ENCODE measurements at regions not wholly inside any gene's neighbourhood (a gene's known extent, or its start where the extent isn't known, plus 50 kb on each side); places are given as distances from the start of the nearest gene placed in this dataset.

DNA sequence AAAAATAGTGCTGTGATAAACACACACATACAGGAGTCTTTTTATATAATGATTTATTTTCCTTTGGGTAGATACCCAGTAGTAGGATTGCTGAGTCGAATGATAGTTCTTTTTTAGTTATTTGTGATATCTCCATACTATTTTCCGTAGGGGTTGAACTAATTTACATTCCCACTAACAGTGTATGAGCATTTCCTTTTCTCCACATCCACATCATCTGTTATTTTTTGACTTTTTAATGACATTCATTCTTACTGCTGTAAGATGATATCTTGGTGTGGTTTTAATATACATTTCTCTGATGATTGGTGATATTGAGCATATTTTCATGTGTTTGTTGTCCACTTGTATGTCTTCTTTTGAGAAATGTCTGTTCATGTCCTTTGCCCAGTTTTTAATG, 78.3 kb downstream of the NIBAN1 start:
- DNase-seq (ENCODE audit: low read depth, low spot score) (no peak), ATAC-seq (no peak)
- ChIA-PET POLR2A (no interaction called here), CTCF (no interaction called here)
- no TSS peak for BruUV-seq (replicated peaks)
- H3K27ac ChIP-seq (ENCODE audit: low read length) = no peak overlapping the region
- H3K4me1 ChIP-seq (ENCODE audit: control insufficient read depth, insufficient read depth, low read length) = no peaks in the 10 kb centered on the region
- no peak overlapping the region for H3K4me3 ChIP-seq (ENCODE audit: low read depth in 2 of 2, low read length in 2 of 2)
- no peaks in the 10 kb centered on the region for H3K27me3 ChIP-seq (ENCODE audit: control insufficient read depth, insufficient read depth, low read length)
- in situ Hi-C loops (cut with HindIII; ENCODE audit: low pct_unique_long_range_greater_than_20kb, low sequenced_read_pairs) (no loop called here), intact Hi-C loops (cut with micrococcal nuclease; ENCODE audit: unreplicated experiment) (no loop called here)
- no peaks in the 10 kb centered on the region for H3K9me3 ChIP-seq (ENCODE audit: control insufficient read depth, insufficient read depth, low read depth, low read length)
- TF ChIP-seq CTCF (IDR thresholded peaks at IDR 0.05) = no peak
- TF ChIP-seq, protein P1, sequence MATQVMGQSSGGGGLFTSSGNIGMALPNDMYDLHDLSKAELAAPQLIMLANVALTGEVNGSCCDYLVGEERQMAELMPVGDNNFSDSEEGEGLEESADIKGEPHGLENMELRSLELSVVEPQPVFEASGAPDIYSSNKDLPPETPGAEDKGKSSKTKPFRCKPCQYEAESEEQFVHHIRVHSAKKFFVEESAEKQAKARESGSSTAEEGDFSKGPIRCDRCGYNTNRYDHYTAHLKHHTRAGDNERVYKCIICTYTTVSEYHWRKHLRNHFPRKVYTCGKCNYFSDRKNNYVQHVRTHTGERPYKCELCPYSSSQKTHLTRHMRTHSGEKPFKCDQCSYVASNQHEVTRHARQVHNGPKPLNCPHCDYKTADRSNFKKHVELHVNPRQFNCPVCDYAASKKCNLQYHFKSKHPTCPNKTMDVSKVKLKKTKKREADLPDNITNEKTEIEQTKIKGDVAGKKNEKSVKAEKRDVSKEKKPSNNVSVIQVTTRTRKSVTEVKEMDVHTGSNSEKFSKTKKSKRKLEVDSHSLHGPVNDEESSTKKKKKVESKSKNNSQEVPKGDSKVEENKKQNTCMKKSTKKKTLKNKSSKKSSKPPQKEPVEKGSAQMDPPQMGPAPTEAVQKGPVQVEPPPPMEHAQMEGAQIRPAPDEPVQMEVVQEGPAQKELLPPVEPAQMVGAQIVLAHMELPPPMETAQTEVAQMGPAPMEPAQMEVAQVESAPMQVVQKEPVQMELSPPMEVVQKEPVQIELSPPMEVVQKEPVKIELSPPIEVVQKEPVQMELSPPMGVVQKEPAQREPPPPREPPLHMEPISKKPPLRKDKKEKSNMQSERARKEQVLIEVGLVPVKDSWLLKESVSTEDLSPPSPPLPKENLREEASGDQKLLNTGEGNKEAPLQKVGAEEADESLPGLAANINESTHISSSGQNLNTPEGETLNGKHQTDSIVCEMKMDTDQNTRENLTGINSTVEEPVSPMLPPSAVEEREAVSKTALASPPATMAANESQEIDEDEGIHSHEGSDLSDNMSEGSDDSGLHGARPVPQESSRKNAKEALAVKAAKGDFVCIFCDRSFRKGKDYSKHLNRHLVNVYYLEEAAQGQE (IDR thresholded peaks at IDR 0.05; ENCODE audit: insufficient read depth in 1 of 2, low read depth in 2 of 2, low read length in 1 of 2) = no peak
- TF ChIP-seq SIN3A (IDR thresholded peaks at IDR 0.05; ENCODE audit: borderline replicate concordance, insufficient read depth, low read depth, low read length) = no peak
- no peak for TF ChIP-seq POLR2AphosphoS5 (IDR thresholded peaks at IDR 0.05; ENCODE audit: low read depth, low read length)
- no peak for TF ChIP-seq TCF7L2 (IDR thresholded peaks at IDR 0.05; ENCODE audit: low read depth, low read length)
- no peaks in the 10 kb centered on the region for H3K36me3 ChIP-seq (ENCODE audit: control insufficient read depth, insufficient read depth, low read length)

DNA sequence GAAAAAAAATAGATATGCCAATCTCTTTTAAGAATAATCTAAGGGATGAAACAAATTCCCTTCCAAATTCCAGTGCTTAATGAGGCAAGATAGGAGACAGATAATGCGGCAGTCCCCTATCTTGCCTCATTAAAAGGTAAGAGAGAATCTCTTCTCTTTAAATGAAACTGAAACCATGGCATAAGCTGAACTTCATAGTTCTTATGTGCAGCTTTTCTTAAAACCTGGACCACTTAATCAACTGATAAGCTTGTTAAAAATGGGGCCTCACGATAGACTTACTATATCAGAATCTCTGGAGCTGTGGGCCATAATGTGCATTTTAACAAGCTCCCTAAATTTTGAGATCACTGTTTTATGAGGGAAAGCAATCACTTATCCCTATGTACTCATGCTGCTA, 79.2 kb downstream of the NIBAN1 start:
- Histone ChIP-seq H3K27me3 (ENCODE audit: control insufficient read depth, insufficient read depth, low read length) (no peaks in the 10 kb centered on the region), H3K36me3 (ENCODE audit: control insufficient read depth, insufficient read depth, low read length) (no peaks in the 10 kb centered on the region), H3K4me3 (ENCODE audit: low read depth in 2 of 2, low read length in 2 of 2) (no peak overlapping the region), H3K4me1 (ENCODE audit: control insufficient read depth, insufficient read depth, low read length) (no peaks in the 10 kb centered on the region), H3K27ac (ENCODE audit: low read length) (no peak overlapping the region), H3K9me3 (ENCODE audit: control insufficient read depth, insufficient read depth, low read depth, low read length) (no peaks in the 10 kb centered on the region)
- no peak for TF ChIP-seq CTCF (IDR thresholded peaks at IDR 0.05)
- TF ChIP-seq POLR2AphosphoS5 (IDR thresholded peaks at IDR 0.05; ENCODE audit: low read depth, low read length) = no peak
- no peak for TF ChIP-seq TCF7L2 (IDR thresholded peaks at IDR 0.05; ENCODE audit: low read depth, low read length)
- TF ChIP-seq, protein P1 (IDR thresholded peaks at IDR 0.05; ENCODE audit: insufficient read depth in 1 of 2, low read depth in 2 of 2, low read length in 1 of 2) = no peak
- ATAC-seq (no peak), DNase-seq (ENCODE audit: low read depth, low spot score) (no peak)
- POLR2A ChIA-PET = no interaction called here
- CTCF ChIA-PET = no interaction called here
- intact Hi-C loops (cut with micrococcal nuclease; ENCODE audit: unreplicated experiment) = no loop called here
- no TSS peak for BruUV-seq (replicated peaks)
- in situ Hi-C loops (cut with HindIII; ENCODE audit: low pct_unique_long_range_greater_than_20kb, low sequenced_read_pairs) = no loop called here

Measured in Panc1 (cell line).